Uterus (tissue), 2 donors: ENCODE measurements at regions not wholly inside any gene's neighbourhood (a gene's known extent, or its start where the extent isn't known, plus 50 kb on each side); places are given as distances from the start of the nearest gene placed in this dataset.

Experiments
- CTCF ChIP-seq, 4 experiments: fragments of 200-600 bp in 2 of 4; fragments of 450-650 bp in 2 of 4; sonication (generic) in 2 of 4; IDR thresholded peaks; one replicate each; pipeline ENCODE4 v1.5.1; 2016 to 2019; ENCODE audit warnings: antibody characterized with exemption in 4 of 4, mild to moderate bottlenecking in 2 of 4, moderate library complexity in 1 of 4
- POLR2A ChIP-seq, 2 donors: fragments of 450-650 bp; IDR thresholded peaks; one replicate each; pipeline ENCODE4 v1.6.1; 2016; ENCODE audit warnings: antibody characterized with exemption in 2 of 2, mild to moderate bottlenecking in 1 of 2, moderate library complexity in 1 of 2

- TF ChIP-seq CTCF (IDR thresholded peaks at IDR 0.05) (no peak), POLR2A (IDR thresholded peaks at IDR 0.05) (no peak)
These were observed 317.4 kb upstream of the COBL start for GRCh38 chr7:51634025-51634424.
